Vagina (tissue), 2 donors: ENCODE measurements at regions not wholly inside any gene's neighbourhood (a gene's known extent, or its start where the extent isn't known, plus 50 kb on each side); places are given as distances from the start of the nearest gene placed in this dataset.

Experiments
- CTCF ChIP-seq, 3 experiments: fragments of 450-650 bp in 2 of 3; fragments of 200-600 bp in 1 of 3; sonication (generic) in 1 of 3; IDR thresholded peaks; one replicate each; pipeline ENCODE4 v1.5.1; 2017 to 2019; ENCODE audit warnings: antibody characterized with exemption in 3 of 3, mild to moderate bottlenecking in 2 of 3, moderate library complexity in 2 of 3
- POLR2AphosphoS5 ChIP-seq, 2 donors: sonication (generic); formaldehyde crosslinking; IDR thresholded peaks; one replicate each; pipeline ENCODE4 v1.9.0; 2017; ENCODE audit warnings: antibody characterized with exemption in 2 of 2, mild to moderate bottlenecking in 2 of 2, low read depth in 1 of 2; ENCODE audit not compliant: insufficient read depth in 1 of 2

- TF ChIP-seq CTCF (IDR thresholded peaks at IDR 0.05) (no peak), POLR2AphosphoS5 (IDR thresholded peaks at IDR 0.05; ENCODE audit: insufficient read depth in 1 of 2, low read depth in 1 of 2) (no peak)
Observed at GRCh38 chr12:88707800-88708199, 127.5 kb upstream of the KITLG start.
